ENCODE measurements at regions not wholly inside any gene's neighbourhood (a gene's known extent, or its start where the extent isn't known, plus 50 kb on each side); places are given as distances from the start of the nearest gene placed in this dataset.

GRCh38 chr13:72208112-72208645, 341.2 kb upstream of the DACH1 start:
- DNase-seq, result no peak

- DNase-seq, result no peak
These were observed 338.8 kb upstream of the DACH1 start for GRCh38 chr13:72205773-72206172.

GRCh38 chr13:72204291-72204690, 337.3 kb upstream of the DACH1 start:
- DNase-seq, result no peak

- DNase-seq, result no peak
These were observed 334.7 kb upstream of the DACH1 start for GRCh38 chr13:72201726-72202125.

- DNase-seq, result no peak
These were observed 332.6 kb upstream of the DACH1 start for GRCh38 chr13:72199640-72200039.

GRCh38 chr13:72198967-72199560, 332.1 kb upstream of the DACH1 start:
- DNase-seq, result no peak

- DNase-seq, result no peak
These were observed 331.0 kb upstream of the DACH1 start for GRCh38 chr13:72198042-72198441.

- no peak for DNase-seq
These were observed 328.2 kb upstream of the DACH1 start for GRCh38 chr13:72195044-72195704.

- DNase-seq, result no peak
These were observed 327.5 kb upstream of the DACH1 start for GRCh38 chr13:72194523-72194922.

- DNase-seq, result no peak
These were observed 319.9 kb upstream of the DACH1 start for GRCh38 chr13:72186730-72187422.

- no peak for DNase-seq
These were observed 318.8 kb upstream of the DACH1 start for GRCh38 chr13:72185776-72186175.

GRCh38 chr13:72181661-72182060, 314.7 kb upstream of the DACH1 start:
- DNase-seq, result no peak

- DNase-seq, result no peak
These were observed 313.4 kb upstream of the DACH1 start for GRCh38 chr13:72180253-72180952.

- DNase-seq, result no peak
These were observed 307.5 kb upstream of the DACH1 start for GRCh38 chr13:72174549-72174948.

GRCh38 chr13:72170571-72170970, 303.6 kb upstream of the DACH1 start:
- no peak for DNase-seq

- DNase-seq, result no peak
These were observed 301.3 kb upstream of the DACH1 start for GRCh38 chr13:72168126-72168855.

GRCh38 chr13:72166102-72166650, 299.2 kb upstream of the DACH1 start:
- DNase-seq, result no peak

GRCh38 chr13:72165276-72165675, 298.3 kb upstream of the DACH1 start:
- no peak for DNase-seq

- DNase-seq, result no peak
These were observed 297.8 kb upstream of the DACH1 start for GRCh38 chr13:72164811-72165210.

- DNase-seq, result no peak
These were observed 296.7 kb upstream of the DACH1 start for GRCh38 chr13:72163678-72164077.

- DNase-seq, result no peak
These were observed 294.0 kb upstream of the DACH1 start for GRCh38 chr13:72160977-72161376.

- no peak for DNase-seq
These were observed 289.8 kb upstream of the DACH1 start for GRCh38 chr13:72156760-72157159.

All from stimulated activated naive CD4-positive, alpha-beta T cell treated with Interleukin-2 at 50 U/mL for 16 hours (primary cell).